Fibroblast of villous mesenchyme (primary cell): ENCODE measurements at regions not wholly inside any gene's neighbourhood (a gene's known extent, or its start where the extent isn't known, plus 50 kb on each side); places are given as distances from the start of the nearest gene placed in this dataset.

ENCODE experiments used
- DNase-seq: peaks from one replicate; pipeline ENCODE4 v3.0.0-alpha.2; 2010; ENCODE audit warnings: low read depth
- H3K4me3 ChIP-seq: 2 replicates; pipeline ENCODE4 v1.5.1; 2011; ENCODE audit warnings: low read depth, mild to moderate bottlenecking, low read length
- CTCF ChIP-seq: IDR thresholded peaks from 2 replicates; pipeline ENCODE4 v1.5.1; 2012; ENCODE audit warnings: low read depth, mild to moderate bottlenecking, low read length; ENCODE audit not compliant: insufficient read depth

- DNase-seq = no peak
- no peak overlapping the region for H3K4me3 ChIP-seq
- no peak for TF ChIP-seq CTCF
Measured at GRCh38 chr11:44466531-44467205, 98.8 kb upstream of the CD82 start.

GRCh38 chr11:44467413-44467812 lies 98.0 kb upstream of the CD82 start:
- no peak overlapping the region for H3K4me3 ChIP-seq
- TF ChIP-seq CTCF = no peak
- no peak for DNase-seq

- H3K4me3 ChIP-seq = no peak overlapping the region
- TF ChIP-seq CTCF = no peak
- DNase-seq = no peak
Measured at GRCh38 chr11:44467931-44468330, 97.5 kb upstream of the CD82 start.

- no peak for TF ChIP-seq CTCF
- H3K4me3 ChIP-seq = no peak overlapping the region
- no peak for DNase-seq
Measured at GRCh38 chr11:44468345-44468988, 97.0 kb upstream of the CD82 start.

- TF ChIP-seq CTCF = no peak
- no peak overlapping the region for H3K4me3 ChIP-seq
- no peak for DNase-seq
Measured at GRCh38 chr11:44469412-44469811, 96.1 kb upstream of the CD82 start.

GRCh38 chr11:44470854-44471253 lies 94.6 kb upstream of the CD82 start:
- DNase-seq = no peak
- no peak overlapping the region for H3K4me3 ChIP-seq
- TF ChIP-seq CTCF = no peak
